HG03354 (cell line): ENCODE measurements at regions not wholly inside any gene's neighbourhood (a gene's known extent, or its start where the extent isn't known, plus 50 kb on each side); places are given as distances from the start of the nearest gene placed in this dataset.
"Not testable (repeated sequence)": the region's sequence is repeated elsewhere in the genome, so short reads cannot be mapped to it uniquely, and the experiment has no call there.

Experiments
- ATAC-seq: cut with Tn5 transposase; IDR thresholded peaks from one replicate; pipeline ENCODE4 v1.9.1; 2021; ENCODE audit warnings: mild to moderate bottlenecking; ENCODE audit not compliant: unreplicated experiment, poor library complexity, severe bottlenecking

DNA sequence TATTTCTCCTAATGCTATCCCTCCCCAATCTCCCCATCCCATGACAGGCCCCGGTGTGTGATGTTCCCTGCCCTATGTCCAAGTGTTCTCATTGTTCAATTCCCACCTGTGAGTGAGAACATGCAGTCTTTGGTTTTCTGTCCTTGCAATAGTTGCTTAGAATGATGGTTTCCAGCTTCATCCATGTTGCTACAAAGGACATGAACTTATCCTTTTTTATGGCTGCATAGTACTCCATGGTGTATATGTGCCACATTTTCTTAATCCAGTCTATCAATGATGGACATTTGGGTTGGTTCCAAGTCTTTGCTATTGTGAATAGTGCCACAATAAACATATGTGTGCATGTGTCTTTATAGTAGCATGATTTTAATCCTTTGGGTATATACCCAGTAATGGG, 51.3 kb upstream of the RIOK2 start:
- not testable (repeated sequence) for ATAC-seq

DNA sequence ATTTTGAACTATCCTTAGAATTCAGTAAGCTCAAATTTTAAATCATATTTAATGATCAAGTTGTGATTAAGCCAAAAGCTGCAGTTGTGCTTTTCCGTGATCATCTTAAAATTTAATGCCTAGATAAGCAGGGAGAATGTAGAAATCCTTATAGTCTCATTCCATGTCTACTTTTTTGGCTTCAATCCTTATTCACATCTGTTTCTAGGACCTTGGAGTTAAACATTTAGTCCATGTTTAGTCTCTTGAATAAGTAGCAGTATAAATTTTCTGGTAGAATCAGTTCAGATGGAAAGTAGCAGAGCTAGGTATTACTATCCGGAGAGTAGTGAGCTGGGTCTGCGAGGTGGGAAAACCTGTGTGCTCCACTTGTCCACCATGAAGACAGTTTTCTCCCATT, 59.3 kb upstream of the RIOK2 start:
- no peak for ATAC-seq

DNA sequence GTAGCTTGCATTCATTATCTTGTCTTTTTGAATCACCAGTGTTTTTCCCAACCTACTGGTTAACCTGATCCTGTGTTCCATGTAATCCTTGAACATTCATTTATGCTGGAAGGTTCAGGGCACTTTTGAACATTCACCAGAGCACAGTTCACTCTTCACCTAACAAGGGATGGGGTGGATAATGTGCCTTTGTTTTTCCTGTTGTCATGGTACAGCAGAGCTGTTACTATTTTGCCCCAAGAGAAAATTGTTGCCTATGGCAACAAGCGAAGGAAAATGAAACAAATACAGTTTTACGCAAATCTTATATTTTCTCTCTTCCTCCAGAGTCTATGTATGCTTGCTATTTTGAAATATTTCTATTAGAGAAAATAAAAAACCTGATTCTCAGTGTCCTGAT, 60.3 kb upstream of the RIOK2 start:
- no peak for ATAC-seq

DNA sequence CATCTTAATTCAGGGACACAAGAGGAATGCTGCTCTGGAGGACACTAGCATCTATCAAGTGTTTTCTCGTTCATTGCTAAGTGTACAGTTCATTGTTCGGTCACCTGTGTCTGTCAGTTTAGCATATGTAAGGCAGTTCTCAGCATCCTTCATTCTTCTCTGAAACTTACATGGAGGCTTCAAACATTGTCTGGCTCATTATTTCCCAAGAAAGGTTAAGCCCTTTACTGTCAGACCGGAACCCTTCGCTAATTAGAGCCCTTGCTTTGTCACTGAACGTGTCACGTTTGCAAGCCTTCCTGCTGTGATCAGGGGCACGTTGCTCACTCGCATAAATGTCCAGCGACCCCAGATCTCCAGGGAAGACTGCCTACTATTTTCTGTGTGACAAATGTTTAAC, 62.3 kb upstream of the RIOK2 start:
- ATAC-seq: no peak

DNA sequence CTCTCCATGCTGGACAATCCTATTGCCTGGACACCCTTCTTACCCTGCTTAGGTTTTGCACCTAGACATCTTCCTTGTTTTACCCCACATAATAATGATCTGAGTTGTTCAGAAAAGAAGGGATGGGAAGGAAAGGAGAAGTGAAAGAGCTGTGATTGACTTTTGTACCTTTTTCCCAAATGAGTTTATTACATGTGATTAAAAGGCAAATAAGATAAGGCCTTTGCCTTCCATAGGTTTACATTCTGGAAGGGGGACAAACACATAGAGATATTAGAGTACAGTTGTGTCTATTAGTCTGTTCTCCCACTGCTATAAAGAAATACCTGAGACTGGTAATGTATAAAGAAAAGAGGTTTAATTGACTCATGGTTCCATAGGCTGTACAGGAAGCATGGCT, 67.1 kb upstream of the RIOK2 start:
- ATAC-seq: no peak

DNA sequence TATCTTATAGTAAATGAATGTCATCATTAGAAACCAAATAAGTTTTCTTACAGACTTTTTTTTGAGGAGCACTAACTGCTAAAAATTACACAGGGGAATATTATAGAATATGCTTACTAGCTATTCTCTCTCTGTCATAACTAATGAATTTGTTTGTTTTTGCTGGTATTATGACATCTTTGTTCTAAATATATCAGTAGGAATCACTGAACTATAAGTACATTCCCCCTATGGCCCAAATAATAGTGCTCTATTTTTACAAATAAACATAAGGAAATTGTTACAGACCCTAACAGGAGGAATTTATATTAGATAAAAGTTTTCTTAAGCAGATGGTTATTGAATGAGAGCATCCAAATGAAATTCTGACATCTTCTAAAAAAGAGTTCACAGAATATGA, 83.0 kb upstream of the RIOK2 start:
- ATAC-seq: no peak

DNA sequence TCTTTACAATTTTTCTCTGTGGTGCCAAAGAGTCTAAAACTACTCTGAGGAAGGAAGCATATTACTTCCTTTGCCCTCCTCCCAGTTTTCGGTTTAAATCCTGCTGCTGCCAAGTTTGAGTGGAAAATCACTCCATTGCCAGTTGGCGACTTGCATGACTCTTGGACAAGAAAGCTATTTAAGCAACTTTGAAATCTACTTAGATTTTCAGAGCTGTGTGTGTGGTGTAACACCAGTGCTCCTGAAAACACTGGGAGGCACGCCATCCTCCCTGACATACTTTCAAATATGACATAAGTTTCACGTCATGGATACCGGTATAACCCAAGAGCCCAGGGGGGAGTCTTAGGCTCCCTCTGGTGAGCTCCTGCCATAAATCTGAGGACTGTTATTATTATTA, 83.5 kb upstream of the RIOK2 start:
- no peak for ATAC-seq

DNA sequence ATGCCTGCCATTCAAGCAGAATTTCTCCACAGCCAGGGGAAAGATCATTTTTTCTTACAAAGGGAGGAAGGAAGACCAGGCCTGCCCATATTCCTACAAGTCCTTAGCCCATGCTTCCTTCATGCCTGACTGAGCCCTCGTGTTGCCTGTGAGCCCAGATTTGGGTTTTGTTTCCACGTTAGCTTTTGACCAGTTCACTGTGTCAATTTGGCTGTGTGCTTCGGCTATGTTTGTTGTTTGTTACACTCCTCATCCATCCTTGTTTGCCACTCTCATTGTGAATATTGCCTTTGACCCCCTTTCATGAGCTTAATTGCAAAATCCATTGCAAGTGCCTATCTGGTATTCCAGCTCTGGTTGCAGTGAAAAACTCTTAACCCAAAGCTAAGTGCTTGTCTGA, 84.7 kb upstream of the RIOK2 start:
- no peak for ATAC-seq

DNA sequence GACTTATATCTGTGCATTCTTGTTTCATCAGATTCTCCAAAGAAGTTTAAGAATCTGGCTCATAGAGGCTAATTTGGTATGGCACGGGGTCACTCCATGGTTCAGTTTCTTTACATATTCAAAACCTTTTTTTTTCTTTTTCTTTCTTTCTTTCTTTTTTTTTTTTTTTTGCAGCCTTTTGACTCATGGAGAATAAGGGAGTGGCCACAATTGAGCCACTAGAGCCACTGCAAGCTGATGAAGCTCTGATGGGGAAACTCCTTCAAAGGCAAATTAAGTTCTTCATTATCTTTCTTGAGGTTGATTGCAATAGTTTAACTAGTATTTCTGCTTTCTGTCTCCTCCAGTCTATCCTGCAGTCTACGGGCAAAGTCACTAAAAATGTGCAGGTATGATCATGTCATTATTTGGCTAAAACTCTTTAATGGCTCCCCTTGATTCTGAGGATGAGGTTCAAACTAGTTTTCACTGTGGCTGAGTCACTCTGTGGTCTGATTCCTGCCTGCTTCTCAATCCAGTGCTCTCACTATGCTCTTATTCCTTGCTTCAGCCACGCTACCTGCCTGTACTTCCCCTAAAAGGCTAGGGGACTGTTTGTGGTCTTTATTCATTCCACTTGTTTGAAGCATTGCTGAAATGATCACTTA, 93.5 kb upstream of the RIOK2 start:
- ATAC-seq: no peak

DNA sequence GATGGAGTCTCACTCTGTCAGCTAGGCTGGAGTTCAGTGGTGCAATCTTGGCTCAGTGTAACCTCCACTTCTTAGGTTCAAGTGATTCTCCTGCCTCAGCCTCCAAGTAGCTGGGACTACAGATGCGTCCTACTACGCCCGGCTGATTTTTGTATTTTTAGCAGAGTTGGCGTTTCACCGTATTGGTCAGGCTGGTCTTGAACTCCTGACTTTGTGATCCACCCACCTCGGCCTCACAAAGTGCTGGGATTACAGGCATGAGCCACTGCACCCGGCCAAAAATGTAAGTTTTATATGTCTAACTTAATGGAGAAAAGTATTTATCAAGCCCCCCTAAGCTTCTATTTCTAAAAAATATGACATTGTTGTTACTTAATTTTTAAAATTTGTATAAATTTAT, 98.2 kb upstream of the RIOK2 start:
- no peak for ATAC-seq

DNA sequence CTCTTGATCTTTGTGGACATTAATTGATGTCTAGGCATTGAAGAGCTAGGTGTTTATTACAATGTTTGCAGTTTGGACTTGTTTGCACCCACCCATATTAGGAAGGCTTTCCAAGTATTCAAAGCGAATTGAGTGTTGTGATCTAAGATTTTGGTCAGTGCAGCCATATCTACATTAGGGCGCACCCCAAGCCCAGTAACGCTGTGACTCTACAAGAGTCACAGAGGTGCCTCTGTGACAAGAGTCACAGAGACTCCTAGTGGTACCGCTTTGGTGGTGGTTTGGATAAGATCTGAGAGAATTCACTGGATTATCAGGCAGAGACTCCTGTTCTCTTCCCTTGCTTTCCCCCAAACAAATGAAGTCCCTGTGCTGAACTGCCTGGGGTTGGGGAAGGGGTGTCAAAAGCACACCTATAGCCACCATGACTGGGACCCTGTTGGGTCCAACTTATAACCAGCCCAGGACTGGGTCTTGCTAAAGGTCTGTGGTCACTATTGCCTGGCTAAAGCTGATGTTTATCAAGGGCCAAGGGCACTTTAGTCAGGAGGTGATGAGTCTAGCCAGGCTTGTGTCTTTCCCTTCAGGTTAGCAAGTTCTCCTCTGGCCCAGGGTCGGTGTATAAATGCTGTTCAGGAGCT, 114.1 kb upstream of the RIOK2 start:
- peak; percentile 94 for ATAC-seq

DNA sequence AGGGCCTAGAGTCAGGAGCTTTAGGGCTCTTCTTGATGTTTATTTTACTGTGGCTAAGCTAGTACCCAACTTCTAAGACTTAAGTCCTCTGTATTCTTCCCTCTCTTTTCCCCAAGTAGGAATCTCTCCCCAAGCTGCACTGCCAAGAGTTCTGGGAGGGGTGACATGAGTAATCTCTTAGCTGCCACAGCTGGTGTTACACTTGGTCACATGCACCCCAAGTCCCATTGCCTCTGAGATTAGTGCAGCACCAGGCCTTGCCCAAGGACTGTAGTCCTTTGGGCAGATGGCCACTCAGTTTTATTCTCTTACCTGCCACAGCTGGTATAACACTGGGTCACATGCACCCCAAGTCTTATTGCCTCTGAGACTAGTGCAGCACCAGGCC, 114.7 kb upstream of the RIOK2 start:
- peak; percentile 28 for ATAC-seq

DNA sequence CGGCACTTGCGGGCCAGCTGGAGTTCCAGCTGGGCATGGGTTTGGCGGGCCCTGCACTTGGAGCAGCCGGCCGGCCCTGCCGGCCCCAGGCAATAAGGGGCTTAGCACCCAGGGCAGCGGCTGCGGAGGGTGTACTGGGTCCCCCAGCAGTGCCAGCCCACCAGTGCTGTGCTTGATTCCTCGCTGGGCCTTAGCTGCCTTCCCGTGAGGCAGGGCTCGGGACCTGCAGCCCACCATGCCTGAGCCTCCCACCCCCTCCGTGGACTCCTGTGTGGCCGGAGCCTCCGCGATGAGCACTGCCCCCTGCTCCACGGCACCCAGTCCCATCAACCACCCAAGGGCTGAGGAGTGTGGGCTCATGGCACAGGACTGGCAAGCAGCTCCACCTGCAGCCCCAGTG, 118.1 kb upstream of the RIOK2 start:
- not testable (repeated sequence) for ATAC-seq

DNA sequence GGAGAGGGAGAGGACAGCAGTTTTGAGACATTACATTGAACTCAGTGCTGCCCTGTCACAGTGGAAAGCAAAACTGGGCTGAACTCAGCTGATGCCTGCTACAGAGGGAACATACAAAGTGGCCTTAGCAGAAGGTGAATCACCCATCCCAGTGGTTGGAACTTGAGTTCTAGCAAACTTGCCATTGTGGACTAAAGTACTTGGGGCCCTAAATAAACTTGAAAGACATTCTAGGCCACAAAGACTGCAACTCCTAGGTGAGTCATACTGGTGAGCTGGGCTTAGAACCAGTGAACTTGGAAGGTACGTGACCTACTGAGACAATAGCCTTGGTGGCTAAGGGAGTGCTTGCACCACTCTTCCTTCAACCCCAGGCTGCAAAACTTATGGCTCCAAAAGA, 155.7 kb upstream of the RIOK2 start:
- no peak for ATAC-seq

DNA sequence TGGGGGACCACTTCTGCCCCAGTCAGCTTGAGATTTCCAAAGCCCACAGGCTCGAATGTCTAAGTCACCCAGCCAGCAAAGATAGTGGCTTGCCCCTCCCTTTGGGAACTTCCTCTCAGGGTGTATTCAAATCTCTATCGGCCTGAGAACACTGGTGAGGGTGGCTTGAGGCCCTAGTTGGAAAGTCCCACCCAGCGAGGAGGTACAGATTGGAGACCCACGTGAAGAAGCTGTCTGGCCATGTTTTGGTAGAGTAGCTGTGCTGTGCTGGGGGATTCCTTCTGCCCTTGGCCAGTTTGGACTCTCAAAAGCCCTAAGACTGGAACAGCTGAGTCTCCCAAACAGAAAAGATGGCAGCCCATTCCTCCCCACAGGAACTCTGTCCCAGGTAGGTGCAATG, 172.7 kb upstream of the RIOK2 start:
- peak; percentile 96 for ATAC-seq

DNA sequence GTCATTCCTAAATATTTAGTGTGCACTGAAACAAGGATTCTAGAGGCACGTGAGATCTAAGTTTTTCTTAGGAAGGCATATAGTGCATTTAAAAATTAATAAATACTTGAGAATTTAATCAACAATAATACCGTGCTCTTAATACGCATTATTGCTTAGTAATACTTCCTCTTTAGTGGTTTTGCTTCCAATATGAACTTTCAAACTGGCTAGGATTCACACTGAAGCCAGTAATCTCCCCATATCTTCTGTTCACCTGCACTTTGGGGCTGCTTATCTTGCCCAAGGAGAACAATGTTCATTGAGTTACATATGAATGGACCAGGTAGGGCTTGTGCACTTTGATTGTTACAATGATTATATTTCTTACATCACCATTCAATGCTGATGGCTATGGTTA, 180.5 kb upstream of the RIOK2 start:
- no peak for ATAC-seq

DNA sequence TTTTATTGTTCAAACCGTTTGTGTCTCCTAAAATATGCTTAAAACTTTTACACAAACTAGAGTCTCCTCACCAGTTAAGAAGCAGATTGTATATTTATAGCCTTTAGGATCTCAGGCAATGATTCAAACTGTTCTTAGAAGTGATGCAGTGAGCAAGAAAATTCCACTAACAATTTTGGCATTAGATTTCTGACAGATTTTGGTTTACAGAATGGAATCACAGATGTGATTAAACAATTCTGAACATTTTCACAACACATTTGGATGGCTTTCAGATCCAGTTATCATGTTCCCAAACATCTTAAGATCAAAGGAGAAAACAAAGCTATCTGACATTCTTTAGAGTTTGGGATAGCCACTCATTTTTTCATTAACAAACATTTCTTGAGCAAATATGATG, 181.7 kb upstream of the RIOK2 start:
- no peak for ATAC-seq

DNA sequence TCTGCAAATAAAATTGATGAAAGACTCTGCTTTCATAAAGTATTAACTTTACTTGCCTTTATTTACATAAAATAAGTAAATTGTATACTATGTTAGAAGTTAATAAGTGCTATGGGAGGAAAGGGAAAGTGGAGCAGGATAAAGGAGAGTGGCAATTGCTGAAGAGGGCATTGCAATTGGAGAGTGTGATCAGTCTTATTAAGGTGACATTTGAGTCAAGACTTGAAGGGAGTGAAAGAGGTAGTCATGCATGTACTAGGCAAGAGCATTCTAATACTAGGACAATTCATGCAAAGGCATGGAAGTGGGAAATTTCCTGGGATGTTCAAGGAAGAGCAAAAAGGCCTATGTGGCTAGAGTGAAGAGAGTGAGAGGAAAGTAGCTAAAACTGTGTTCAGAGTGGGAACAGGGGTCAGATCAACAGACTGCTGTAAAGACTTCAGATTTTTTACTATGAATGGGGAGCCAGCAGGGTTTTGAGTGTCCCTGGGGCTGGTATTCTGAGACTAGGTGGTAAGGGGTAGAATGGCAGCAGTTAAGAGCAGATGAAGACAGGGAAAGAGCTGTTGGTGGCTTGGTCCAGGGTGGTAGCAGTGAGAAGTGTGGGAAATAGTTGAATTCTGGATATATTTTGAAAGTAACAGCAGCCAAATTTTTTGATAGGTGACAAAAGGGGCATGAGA, 182.3 kb upstream of the RIOK2 start:
- no peak for ATAC-seq

DNA sequence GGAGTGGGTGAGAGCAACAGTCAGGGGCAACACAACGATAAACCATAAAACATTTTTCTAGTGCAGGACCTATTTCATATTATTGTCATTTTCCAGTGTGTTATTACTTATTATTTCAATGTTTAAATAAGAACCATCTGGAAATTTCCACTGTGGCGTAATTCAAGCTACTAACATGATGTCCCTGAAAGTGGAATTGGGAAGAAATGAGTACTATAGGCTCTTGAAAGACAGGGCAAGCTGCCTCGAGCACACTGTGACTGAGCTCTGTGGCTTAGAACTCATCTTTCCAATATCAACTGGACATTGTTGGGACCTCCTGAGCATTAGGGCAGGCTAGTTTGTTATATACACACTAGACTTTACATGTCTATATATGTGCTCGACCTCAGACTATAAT, 182.9 kb upstream of the RIOK2 start:
- ATAC-seq: no peak

DNA sequence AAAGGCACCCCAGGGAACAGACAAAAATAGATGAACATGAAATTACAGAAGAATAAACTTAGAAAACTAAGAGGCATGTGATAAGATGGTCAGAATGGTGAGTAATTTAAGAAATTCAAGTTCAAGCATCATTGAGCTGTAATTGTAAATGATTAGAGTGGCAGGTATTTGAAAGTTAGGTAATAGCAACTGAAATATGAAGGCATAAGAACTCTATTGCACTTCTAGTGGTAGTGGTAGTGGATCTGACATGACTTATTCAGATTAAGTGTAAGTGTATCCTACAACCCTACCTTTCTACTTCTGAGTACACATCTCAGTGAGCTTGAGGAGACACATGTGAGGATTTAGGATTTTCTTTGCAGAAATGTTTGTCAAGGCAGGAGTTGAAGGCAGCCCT, 192.9 kb upstream of the RIOK2 start:
- peak; percentile 53 for ATAC-seq

DNA sequence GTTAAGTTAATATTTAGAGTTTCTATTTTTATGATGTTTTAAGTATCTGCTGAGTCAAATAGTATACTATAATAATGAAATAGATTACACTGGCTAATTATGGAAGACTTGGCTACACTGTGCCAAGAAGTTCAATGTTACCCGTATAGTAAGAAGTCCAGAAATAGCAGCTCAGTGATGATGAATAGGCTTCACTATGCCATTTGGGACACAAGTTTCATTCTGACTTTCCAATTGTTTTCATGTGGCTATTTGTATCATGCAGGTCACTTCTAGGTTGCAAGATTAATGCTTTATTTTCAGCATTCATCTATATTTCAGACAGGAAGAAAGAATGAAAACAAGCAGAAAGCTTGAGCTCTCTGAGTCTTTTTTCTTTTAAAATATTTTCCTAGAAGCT, 194.5 kb upstream of the RIOK2 start:
- no peak for ATAC-seq
